ENCODE measurements at regions not wholly inside any gene's neighbourhood (a gene's known extent, or its start where the extent isn't known, plus 50 kb on each side); places are given as distances from the start of the nearest gene placed in this dataset.
"Not testable (repeated sequence)": the region's sequence is repeated elsewhere in the genome, so short reads cannot be mapped to it uniquely, and the experiment has no call there.

DNA sequence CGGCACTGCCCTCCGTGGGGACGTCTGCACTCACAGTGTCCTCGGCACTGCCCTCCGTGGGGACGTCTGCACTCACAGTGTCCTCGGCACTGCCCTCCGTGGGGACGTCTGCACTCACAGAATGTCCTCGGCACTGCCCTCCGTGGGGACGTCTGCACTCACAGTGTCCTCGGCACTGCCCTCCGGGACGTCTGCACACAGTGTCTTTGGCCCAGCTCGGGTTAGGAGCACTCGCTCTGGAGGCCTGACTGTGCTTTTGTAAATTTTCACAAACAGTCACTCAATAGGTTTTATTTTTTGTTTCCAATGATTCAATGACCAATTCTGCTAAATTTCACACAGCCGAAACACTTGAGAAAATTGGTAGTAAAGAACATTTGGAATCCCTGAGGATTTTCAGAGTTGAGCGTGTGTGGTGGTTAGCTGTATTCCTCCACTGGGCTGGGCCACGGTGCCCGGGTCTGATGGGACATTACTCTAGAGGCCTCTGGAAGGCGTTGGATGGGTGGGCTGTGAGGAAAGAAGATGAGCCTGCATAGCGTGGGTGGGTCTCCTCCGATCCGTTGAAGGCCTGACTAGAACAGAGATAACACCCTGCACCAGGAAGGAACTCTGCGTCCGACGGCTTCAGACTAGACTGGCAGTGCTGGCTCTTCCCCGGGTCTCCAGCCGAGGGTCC, 134.8 kb downstream of the RTP5 start:
- DNase-seq (ENCODE audit: low read depth), result no peak

DNA sequence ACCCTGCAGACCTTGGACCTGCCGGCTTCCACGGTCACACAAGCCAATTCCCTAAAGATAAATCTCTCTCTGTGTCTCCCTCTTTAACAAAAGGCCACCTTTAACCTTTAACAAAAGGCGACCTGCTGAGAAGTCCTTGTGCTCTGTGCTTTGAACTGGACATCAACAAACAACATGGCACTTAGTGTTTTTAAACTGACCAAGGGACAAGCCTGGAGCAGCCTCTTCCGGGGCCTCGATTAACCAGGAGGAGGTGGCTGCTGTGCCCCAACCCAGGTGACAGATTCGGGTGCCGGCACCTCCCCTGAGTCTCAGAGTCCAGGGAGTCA, 135.3 kb downstream of the RTP5 start:
- DNase-seq (ENCODE audit: low read depth), result no peak

DNA sequence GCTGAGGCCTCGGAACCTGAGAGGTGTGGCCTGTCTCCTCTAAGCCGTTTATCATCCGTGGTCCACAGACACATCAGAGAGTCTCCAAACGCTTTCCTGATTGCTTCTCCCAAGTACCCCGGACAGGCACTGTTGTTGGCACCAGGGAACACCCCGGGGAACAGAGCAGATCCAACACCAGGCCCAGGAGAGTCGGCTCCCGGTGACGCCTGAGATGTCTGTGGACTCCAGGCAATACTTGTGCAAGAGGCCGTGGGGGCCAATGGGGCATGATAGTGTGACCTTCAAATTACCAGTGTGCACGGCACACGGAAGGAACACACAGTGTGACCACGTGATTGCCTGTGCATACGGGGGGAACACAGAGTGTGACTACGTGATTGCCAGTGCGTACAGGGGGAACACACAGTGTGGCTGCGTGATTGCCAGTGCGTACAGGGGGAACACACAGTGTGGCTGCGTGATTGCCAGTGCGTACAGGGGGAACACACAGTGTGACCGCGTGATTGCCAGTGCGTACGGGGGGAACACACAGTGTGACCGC, 136.6 kb downstream of the RTP5 start:
- not testable (repeated sequence) for DNase-seq (ENCODE audit: low read depth)

DNA sequence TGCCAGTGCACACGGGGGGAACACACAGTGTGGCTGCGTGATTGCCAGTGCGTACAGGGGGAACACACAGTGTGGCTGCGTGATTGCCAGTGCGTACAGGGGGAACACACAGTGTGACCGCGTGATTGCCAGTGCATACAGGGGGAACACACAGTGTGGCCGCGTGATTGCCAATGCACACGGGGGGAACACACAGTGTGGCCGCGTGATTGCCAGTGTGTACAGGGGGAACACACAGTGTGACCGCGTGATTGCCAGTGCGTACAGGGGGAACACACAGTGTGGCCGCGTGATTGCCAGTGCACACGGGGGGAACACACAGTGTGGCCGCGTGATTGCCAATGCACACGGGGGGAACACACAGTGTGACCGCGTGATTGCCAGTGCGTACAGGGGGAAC, 139.4 kb downstream of the RTP5 start:
- DNase-seq (ENCODE audit: low read depth), result not testable (repeated sequence)

DNA sequence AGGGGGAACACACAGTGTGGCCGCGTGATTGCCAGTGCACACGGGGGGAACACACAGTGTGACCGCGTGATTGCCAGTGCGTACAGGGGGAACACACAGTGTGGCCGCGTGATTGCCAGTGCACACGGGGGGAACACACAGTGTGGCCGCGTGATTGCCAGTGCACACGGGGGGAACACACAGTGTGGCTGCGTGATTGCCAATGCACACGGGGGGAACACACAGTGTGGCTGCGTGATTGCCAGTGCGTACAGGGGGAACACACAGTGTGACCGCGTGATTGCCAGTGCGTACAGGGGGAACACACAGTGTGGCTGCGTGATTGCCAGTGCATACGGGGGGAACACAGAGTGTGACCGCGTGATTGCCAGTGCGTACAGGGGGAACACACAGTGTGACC, 140.3 kb downstream of the RTP5 start:
- DNase-seq (ENCODE audit: low read depth), result not testable (repeated sequence)

DNA sequence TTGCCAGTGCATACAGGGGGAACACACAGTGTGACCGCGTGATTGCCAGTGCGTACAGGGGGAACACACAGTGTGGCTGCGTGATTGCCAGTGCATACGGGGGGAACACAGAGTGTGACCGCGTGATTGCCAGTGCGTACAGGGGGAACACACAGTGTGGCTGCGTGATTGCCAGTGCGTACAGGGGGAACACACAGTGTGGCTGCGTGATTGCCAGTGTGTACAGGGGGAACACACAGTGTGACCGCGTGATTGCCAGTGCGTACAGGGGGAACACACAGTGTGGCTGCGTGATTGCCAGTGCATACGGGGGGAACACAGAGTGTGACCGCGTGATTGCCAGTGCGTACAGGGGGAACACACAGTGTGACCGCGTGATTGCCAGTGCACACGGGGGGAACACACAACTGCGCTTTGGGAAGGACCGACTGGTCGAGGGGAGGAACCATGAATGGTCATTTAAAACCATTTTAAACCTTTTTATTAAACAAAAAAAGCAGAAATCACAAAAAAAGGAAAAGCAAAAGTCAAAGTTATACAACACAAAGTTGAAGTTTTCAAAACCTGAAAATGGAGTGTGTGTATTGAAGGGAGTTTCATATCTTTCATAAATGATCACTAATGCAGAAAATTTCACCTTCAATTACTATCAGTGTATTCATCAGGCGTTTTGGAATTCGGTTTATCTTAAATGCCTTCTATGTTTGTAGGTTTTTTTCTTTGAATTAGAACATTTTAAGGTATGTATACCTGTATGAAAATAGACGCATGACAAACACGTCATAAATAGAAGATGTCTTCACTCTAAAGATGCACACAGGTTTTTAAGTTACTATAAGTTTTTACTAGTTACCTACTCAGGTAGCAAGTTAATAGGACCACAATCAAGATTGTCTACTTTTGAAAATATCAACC, 141.0 kb downstream of the RTP5 start:
- DNase-seq (ENCODE audit: low read depth), result not testable (repeated sequence)

DNA sequence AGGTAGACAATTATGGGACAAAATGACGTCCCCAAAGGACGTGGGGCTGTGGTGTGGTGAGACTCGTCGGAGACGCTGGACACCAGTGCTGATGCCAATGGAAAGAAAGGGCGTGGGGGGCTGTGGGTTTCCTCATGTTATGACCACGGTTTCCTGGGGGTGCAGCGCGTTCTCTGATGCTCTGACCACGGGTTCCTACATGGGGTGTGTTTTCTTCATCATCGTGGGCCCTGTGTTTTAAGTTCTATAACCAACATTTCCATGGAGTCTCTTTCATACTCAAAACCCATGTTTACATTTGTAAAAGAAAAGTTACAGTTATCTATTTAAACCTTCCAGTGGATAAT, 141.6 kb downstream of the RTP5 start:
- no peak for DNase-seq (ENCODE audit: low read depth)

DNA sequence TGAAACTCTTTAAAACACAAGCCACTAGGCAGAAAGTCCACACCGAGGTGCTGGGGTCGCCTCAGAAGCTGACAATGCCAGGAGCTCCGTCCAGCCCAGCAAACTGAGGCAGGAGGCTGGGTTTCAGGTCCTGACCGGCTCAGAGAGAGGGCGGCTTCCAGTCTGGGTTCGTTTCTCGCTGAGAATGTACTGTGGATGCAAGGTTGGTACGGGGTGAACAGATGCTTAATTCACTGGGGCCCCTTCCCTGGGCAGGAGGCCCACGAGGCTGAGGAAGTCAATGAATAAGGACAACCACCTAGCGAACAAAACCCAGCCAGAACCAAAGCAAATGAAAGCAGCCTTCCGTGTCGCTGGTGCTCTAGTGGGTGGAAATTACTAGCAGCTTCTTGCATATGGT, 142.0 kb downstream of the RTP5 start:
- no peak for DNase-seq (ENCODE audit: low read depth)

DNA sequence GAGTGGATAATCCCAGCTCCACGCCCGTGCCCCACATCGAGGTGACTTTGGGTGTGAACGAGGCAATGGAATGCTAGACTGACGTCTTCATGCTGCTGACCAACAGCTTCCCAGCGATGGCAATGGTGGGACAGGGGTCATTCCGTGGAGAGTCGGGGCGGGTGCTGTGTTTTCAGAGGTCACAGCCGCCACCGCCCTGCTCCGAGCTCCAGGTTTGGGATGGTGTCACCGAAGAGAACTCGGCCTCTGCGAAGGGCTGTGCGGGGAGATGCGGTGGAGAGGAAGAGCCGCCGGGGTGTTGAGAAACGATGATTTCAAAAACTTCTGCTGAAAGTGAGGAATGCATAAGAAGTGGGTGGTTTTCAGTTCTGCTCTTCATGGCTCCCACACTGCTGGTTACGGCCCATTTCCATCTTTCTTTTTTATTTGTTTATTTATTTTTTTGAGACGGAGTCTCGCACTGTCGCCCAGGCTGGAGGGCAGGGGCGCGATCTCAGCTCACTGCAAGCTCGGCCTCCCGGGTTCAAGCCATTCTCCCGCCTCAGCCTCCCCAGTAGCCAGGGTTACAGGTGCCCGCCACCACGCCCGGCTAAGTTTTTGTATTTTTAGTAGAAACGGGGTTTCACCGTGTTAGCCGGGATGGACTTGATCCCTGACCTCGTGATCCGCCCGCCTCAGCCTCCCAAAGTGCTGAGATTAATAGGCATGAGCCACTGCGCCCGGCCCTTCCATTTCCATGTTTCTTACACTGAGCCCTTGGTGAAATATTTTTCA, 142.6 kb downstream of the RTP5 start:
- DNase-seq (ENCODE audit: low read depth), result no peak

DNA sequence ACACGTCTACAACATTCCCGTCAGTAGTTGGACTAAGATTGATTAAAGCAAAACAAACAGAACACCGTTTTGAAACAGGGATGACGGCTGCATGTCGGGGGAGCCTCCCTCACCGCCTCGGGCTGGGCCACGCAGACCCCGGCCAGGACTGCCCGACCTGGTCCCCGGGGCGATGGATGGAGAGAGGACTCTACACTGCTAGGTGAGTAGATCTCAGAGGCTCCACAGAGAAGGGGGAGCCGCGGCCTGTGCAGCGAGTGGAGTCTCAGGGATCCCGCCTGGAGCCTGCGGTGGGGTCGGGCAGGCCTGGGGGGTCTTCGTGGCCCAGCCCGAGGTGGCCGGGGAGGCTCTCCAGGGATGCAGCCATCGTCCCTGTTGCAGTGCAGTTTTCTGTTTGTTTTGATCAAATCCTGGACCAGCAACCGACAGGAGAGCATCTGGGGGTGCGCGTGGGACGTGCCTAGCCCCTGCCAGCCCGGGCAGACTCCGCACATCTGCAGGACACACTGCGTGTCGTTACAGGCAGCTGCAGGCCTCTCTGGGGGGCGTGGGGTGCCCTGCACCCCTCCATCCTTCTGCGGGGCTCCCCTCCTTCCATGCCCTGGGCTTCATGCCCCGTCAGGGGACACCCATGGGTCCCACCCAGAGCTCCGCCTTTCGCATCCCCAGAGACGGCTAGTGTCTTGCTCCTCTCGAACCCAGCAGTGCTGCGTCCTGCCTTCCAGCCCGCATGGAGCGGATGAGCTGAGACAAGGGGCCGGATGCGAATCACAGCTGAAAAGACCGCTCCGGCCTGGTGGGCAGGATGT, 143.6 kb downstream of the RTP5 start:
- DNase-seq (ENCODE audit: low read depth), result no peak

DNA sequence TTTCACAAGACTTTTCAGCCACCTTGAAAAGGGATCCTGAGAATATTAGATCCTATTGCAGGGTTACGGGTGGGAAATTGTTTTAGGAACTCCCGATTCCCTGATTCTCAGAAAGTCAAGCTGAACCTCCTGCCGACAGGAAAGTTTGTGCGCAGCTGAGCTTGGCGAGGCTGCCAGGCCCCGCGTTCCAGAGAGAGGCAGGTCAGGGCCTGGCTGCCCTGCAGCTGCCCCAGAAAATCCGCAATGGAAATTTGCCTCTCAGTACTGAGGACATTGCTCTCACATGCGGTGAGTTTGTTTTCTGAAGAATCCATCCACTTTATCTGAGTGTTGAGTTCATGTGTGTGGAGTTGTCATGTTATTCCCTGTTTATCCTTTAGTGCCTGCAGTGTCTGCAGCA, 144.2 kb downstream of the RTP5 start:
- no peak for DNase-seq (ENCODE audit: low read depth)

DNA sequence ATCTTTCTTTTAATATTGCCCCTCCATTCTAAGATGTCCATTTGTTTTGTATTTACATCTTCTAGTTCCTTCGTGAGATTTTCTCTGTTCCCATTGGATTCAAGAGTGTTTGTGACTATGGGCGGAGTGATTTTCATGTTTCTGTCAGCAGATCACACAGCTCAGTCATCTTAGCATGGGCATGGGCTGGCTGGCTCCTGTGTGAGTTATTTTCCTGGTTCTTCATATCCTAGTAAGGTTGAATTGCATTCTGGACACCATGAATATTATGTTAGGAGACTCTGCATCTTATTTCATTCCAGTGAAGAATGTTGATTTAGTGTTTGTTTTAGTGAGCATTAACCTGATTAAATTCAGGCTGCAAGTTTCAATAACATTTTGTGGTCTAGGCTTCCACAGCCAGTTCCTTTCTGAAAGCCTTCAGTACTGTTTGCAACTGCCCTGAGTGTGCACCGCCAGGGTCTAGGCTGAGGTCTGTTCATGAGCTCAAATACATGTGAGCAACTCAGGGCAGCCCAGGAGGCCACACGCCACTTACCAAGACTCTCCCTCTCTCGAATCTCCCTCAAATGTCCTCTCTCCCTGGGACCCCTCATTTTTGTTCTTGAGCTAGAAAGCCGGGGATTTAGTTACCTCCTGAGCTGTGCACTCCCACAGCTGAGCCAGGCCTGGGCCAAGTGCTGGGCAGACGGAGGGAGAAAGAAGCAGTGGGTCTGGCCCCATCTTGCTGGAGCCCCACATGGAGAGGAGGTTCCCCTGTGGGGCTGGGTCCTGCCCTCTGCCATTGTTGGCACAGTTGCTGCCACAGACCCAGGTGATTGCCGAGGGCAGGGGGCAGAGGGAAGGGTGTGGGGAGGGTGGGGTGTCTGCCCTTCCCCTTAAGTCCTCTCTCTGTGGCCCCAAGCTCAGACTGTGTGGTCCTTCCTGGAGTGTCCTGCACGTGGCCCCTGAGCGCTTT, 145.9 kb downstream of the RTP5 start:
- DNase-seq (ENCODE audit: low read depth), result no peak

DNA sequence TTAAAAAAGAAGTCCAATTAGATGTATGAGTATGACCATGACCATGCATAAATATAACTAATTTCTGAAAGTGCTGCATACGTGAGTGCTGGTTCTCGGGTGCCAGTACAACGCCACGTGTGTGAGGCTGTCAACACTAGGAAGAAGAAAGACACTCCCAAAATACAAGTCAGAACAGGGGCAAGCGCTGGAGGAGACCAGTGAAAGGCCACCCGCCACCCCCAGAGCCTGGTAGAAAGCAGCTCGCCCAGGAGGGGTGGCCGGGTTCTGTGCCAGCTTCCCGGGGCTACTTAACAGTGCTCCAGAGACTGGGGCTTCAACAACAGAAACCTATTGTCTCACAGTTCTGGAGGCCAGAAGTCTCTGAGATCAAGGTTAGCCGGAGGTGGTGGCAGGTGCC, 147.6 kb downstream of the RTP5 start:
- DNase-seq (ENCODE audit: low read depth), result no peak

DNA sequence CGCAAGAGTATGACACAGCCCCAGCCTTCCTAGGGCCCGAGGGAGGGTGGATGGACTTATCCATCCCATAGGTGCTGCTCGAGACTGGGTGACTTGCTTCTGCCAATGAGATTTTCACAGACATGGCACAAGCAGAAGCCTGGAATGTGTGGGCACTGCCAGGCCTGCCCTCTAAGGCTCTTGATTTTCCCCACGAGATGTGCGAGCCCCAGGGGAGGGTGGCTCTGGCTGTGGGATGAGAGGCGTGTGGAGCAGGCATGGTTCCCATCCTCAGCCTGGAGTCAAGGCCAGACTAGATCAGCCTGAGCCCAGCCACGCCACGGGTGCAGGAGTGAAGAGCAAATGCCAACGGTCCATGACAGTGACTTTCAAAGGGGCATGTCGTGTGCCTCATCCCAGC, 148.9 kb downstream of the RTP5 start:
- DNase-seq (ENCODE audit: low read depth), result not testable (repeated sequence)

DNA sequence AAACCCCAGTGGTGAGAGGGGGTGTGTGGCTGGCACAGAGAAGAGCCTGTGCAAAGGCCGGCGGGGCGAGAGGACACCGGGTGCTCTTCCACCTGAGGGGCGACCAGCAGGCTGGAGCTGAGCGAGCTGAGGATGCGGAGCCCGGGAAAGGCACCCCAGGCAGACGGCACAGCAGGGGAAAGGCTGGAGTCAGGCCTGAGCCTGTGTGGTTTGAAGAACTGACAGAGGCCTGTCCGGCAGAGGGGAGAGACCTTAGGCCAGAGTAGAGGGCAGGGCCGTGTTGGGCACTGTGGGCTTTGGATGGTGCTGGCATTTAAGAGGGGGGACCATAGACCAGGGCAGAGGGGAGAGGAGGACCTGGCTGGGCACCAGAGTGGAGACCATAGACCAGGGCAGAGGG, 149.8 kb downstream of the RTP5 start:
- no peak for DNase-seq (ENCODE audit: low read depth)

DNA sequence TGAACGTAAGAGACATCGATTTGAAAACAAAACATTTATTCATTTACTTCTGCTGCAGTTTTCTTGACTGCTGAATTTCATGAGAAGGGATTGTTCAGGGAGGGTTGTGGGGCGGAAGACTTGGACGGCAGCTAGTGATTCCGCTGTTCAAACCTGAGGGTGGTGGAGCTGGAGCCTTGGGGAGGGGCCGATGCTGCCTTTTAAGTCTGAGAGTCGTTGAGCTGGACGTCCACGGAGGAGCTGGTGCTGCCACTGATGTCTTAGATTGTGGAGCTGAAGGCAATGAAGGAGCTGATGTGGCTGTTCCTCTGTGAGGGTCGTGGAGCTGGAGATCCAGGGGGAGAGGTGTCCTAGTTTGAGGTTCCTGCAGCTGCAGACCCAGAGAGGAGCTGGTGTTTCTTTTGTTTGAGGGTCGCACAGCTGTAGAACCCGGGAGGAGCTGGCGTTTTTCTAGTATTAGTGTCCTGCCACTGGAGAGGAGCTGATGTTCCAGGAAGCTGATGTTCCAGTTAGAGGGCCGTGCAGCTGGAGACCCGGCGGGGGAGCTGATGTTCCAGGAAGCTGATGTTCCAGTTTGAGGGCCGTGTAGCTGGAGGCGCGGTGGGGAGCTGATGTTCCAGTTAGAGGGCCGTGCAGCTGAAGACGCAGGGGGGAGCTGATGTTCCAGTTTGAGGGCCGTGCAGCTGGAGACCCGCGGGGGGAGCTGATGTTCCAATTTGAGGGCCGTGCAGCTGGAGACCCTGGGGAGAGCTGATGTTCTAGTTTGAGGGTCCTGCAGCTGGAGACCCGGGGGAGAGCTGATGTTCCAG, 150.9 kb downstream of the RTP5 start:
- DNase-seq (ENCODE audit: low read depth), result no peak

DNA sequence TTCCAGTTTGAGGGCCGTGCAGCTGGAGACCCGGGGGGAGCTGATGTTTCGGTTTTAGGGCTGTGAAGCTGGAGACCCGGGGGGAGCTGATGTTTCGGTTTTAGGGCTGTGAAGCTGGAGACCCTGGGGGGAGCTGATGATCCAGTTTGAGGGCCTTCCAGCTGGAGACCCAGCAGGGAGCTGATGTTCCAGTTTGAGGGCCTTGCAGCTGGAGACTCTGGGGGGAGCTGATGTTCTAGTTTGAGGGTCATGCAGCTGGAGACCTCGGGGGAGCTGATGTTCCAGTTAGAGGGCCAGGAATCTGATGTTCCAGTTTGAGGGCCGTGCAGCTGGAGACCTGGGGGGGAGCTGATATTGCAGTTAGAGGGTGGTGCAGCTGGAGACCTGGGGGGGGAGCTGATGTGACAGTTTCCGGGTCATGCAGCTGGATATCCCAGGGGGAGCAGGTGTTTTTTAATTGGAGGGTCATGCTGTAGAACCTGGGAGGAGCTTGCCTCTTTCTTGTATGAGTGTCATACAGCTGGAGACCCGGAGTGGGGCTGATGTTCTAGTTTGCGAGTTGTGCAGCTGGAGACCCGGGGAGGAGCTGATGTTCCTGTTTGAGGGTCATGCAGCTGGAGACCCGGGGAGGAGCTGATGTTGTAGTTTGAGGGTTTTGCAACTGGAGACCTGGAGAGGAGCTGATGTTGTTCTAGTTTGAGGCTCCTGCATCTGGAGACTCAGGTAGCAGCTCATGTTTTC, 153.2 kb downstream of the RTP5 start:
- DNase-seq (ENCODE audit: low read depth), result no peak

DNA sequence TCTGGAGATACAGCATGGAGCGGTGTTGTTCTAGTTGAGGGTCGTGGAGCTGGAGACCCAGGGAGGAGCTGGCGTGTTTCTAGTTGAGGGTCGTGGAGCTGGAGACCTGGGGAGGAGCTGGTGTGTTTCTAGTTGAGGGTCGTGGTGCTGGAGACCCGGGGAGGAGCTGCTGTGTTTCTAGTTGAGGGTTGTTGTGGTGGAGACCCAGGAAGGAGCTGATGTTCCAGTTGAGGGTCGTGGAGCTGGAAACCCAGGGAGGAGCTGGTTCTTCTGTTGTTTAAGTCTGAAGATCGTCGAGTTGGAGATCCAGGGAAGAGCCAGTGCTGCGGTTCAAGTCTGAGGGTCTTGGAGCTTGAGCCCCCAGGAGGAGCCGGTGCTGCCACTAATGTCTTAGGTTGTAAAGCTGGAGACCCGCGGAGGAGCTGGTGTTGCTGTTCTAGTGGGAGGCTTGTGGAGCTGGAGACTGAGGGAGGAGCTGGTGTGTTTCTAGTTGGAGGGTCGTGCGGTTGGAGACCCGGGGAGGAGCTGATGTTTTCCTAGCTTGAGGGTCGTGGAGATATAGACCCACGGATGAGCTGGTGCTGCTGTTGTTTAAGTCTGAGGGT, 155.3 kb downstream of the RTP5 start:
- no peak for DNase-seq (ENCODE audit: low read depth)

All from T-helper 22 cell (primary cell).